Endothelial cell of umbilical vein (primary cell): ENCODE measurements at regions not wholly inside any gene's neighbourhood (a gene's known extent, or its start where the extent isn't known, plus 50 kb on each side); places are given as distances from the start of the nearest gene placed in this dataset.
A peak's percentile ranks its signal among the peaks of the same experiment; 100 is the strongest.

Experiments used
- BruUV-seq: library from RNA; stranded (reverse); fragments of 400-500 nt; replicated peaks from 2 replicates; lab custom pipeline; 2021; lab: Mats Ljungman, UMichigan
- CTCF ChIA-PET: fragments of 300-600, 350-600 bp; sonication (Branson Sonifier 250); formaldehyde crosslinking; loops from one replicate; lab custom pipeline; 2021; ENCODE audit warnings: antibody characterized with exemption, inconsistent platforms; lab: Charles Lee
- POLR2A ChIA-PET: fragments of 300-600, 350-600 bp; sonication (Branson Sonifier 250); formaldehyde crosslinking; loops from one replicate; lab custom pipeline; 2021; ENCODE audit warnings: antibody characterized with exemption, inconsistent platforms; lab: Charles Lee
- DNase-seq: peaks from one replicate; pipeline ENCODE4 v3.0.0-alpha.2; 2011; ENCODE audit warnings: low read depth, low spot score
- FAIRE-seq: peaks from 2 replicates; lab custom pipeline; 2011; peaks lifted over from hg19 to GRCh38; lab: Jason Lieb, UNC
- H2AFZ ChIP-seq: 2 replicates; pipeline ENCODE4 v1.6.0; 2012; ENCODE audit warnings: low read depth, low read length, control low read depth, inconsistent platforms
- H3K27ac ChIP-seq: 2 replicates; pipeline ENCODE4 v1.5.1; 2011; ENCODE audit warnings: low read depth, mild to moderate bottlenecking, control low read depth, low read length, moderate library complexity; ENCODE audit not compliant: insufficient read depth
- H3K27me3 ChIP-seq, 2 experiments: 2 replicates each; pipeline versions ENCODE4 v1.6.0 to v1.6.1; 2011; ENCODE audit warnings: low read length in 2 of 2, mixed read lengths in 1 of 2; ENCODE audit not compliant: control insufficient read depth in 2 of 2, insufficient read depth in 2 of 2
- H3K36me3 ChIP-seq, 2 experiments: 2 replicates in 1 of 2; 3 replicates in 1 of 2; pipeline ENCODE4 v1.5.1; 2011; ENCODE audit warnings: low read length in 2 of 2, mild to moderate bottlenecking in 1 of 2, moderate library complexity in 1 of 2; ENCODE audit not compliant: control insufficient read depth in 2 of 2, insufficient read depth in 2 of 2; ENCODE audit errors: extremely low read depth in 1 of 2
- H3K4me1 ChIP-seq: 3 replicates; pipeline ENCODE4 v1.5.1; 2011; ENCODE audit warnings: mild to moderate bottlenecking, low read length; ENCODE audit not compliant: control insufficient read depth, insufficient read depth; ENCODE audit errors: extremely low read depth
- H3K4me2 ChIP-seq: 2 replicates; pipeline ENCODE4 v1.6.1; 2011; ENCODE audit warnings: low read length, control low read depth, mixed read lengths; ENCODE audit not compliant: insufficient read depth
- H3K4me3 ChIP-seq, 3 experiments: fragments of 200-600 bp in 1 of 3; sonication (generic), shearing (Covaris generic) in 1 of 3; replicated peaks in 1 of 3; 2 replicates each; pipeline ENCODE4 v1.5.1; 2011 to 2016; ENCODE audit warnings: control low read depth in 3 of 3, low read length in 3 of 3, mild to moderate bottlenecking in 2 of 3, inconsistent platforms in 1 of 3, low read depth in 1 of 3, moderate library complexity in 1 of 3; ENCODE audit not compliant: insufficient read depth in 1 of 3
- H3K79me2 ChIP-seq: 2 replicates; pipeline ENCODE4 v1.6.0; 2012; ENCODE audit warnings: low read length, inconsistent platforms; ENCODE audit not compliant: control insufficient read depth, insufficient read depth
- H3K9ac ChIP-seq: replicated peaks from 2 replicates; pipeline ENCODE3; 2011; ENCODE audit warnings: low read length, control low read depth; ENCODE audit not compliant: insufficient read depth; ENCODE audit errors: extremely low read depth
- H3K9me1 ChIP-seq: replicated peaks from 3 replicates; pipeline ENCODE4 v1.6.0; 2011; ENCODE audit warnings: mild to moderate bottlenecking, low read length; ENCODE audit not compliant: control insufficient read depth, insufficient read depth; ENCODE audit errors: extremely low read depth
- H3K9me3 ChIP-seq: replicated peaks from 2 replicates; pipeline ENCODE4 v1.5.1; 2012; ENCODE audit warnings: low read length, inconsistent platforms; ENCODE audit not compliant: control insufficient read depth, insufficient read depth
- H4K20me1 ChIP-seq: replicated peaks from 2 replicates; pipeline ENCODE3; 2011; ENCODE audit warnings: mild to moderate bottlenecking, low read length; ENCODE audit not compliant: control insufficient read depth, insufficient read depth; ENCODE audit errors: extremely low read depth
- EZH2 ChIP-seq: IDR thresholded peaks from 2 replicates; pipeline ENCODE4 v1.6.1; 2012; ENCODE audit warnings: borderline replicate concordance, low read depth, mild to moderate bottlenecking, moderate library complexity, low read length, inconsistent platforms; ENCODE audit not compliant: severe bottlenecking
- FOS ChIP-seq: IDR thresholded peaks from 2 replicates; pipeline ENCODE4 v1.6.1; 2011; ENCODE audit warnings: mild to moderate bottlenecking, low read length, moderate library complexity, borderline replicate concordance; ENCODE audit not compliant: insufficient read depth
- GATA2 ChIP-seq: IDR thresholded peaks from 2 replicates; pipeline ENCODE4 v1.7.0; 2011; ENCODE audit warnings: low read depth, mild to moderate bottlenecking, moderate library complexity, mixed read lengths, low read length; ENCODE audit not compliant: insufficient read length, insufficient read depth
- JUN ChIP-seq: IDR thresholded peaks from 2 replicates; pipeline ENCODE4 v1.6.1; 2011; ENCODE audit warnings: borderline replicate concordance, low read depth; ENCODE audit not compliant: insufficient read length, insufficient read depth
- POLR2A ChIP-seq: IDR thresholded peaks from 2 replicates; pipeline ENCODE4 v1.6.1; 2012; ENCODE audit warnings: low read depth, mild to moderate bottlenecking, control low read depth, low read length
- POLR2AphosphoS5 ChIP-seq: IDR thresholded peaks from 2 replicates; pipeline ENCODE4 v1.6.1; 2012; ENCODE audit warnings: low read depth, mild to moderate bottlenecking, control low read depth, low read length, moderate library complexity; ENCODE audit not compliant: insufficient read depth
- dilution Hi-C: fragments of 300-500 bp; cut with MboI; formaldehyde crosslinking; loops from one replicate; pipeline ENCODE4 v1.15.0; 2019; ENCODE audit warnings: low sequenced_read_pairs; ENCODE audit not compliant: extremely low pct_ligation_motif_present
- intact Hi-C: fragments of 100-400 bp; cut with micrococcal nuclease; formaldehyde crosslinking; loops from one replicate; pipeline ENCODE4 v1.10.0; 2022
- TF ChIP-seq, protein P1 (sequence below), 2 donors: IDR thresholded peaks; 1 replicate in 1 of 2; 2 replicates in 1 of 2; pipeline ENCODE4 v1.5.1; 2011; ENCODE audit warnings: low read length in 2 of 2, mild to moderate bottlenecking in 2 of 2, moderate library complexity in 2 of 2, control low read depth in 1 of 2, inconsistent platforms in 1 of 2, low read depth in 1 of 2; ENCODE audit not compliant: insufficient read depth in 1 of 2; ENCODE audit errors: extremely low read depth in 1 of 2

DNA sequence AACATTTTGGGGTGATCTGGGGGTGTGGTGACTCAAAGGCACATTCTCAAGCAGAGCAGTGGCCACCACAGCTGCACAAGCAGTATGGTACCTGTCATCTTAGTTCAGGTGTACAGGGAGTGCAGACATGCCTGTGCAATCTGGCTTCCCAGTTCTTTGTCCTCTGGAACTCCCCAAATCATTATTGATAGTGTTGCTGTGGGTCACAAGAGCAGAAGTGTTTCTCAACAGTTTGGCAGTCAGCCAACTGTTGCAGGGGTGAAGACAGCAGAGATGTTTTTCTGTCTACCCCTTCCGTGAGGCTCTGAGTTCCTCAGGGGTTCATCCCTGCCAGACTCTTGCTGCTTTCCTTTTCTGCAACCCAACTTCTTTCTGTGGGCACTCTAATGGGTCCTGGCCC is 206.5 kb upstream of the ZSWIM2 start:
- no peaks in the 10 kb centered on the region for H3K36me3 ChIP-seq
- POLR2A ChIA-PET: no interaction called here
- H3K9me3 ChIP-seq: no peaks in the 10 kb centered on the region
- H3K9me1 ChIP-seq: no peaks in the 10 kb centered on the region
- H3K27ac ChIP-seq: no peak overlapping the region
- no peaks in the 10 kb centered on the region for H3K79me2 ChIP-seq
- intact Hi-C loops: no loop called here
- no TSS peak for BruUV-seq
- H2AFZ ChIP-seq: no peak overlapping the region
- no peak overlapping the region for H3K4me3 ChIP-seq
- H3K9ac ChIP-seq: no peak overlapping the region
- CTCF ChIA-PET: no interaction called here
- dilution Hi-C loops: no loop called here
- no peaks in the 10 kb centered on the region for H3K4me1 ChIP-seq
- DNase-seq (peak; percentile 5), FAIRE-seq (no peak)
- H3K27me3 ChIP-seq: no peaks in the 10 kb centered on the region
- H4K20me1 ChIP-seq: no peaks in the 10 kb centered on the region
- TF ChIP-seq JUN (no peak), POLR2AphosphoS5 (no peak), GATA2 (no peak), FOS (no peak), EZH2 (no peak), POLR2A (no peak)
- TF ChIP-seq, protein P1, sequence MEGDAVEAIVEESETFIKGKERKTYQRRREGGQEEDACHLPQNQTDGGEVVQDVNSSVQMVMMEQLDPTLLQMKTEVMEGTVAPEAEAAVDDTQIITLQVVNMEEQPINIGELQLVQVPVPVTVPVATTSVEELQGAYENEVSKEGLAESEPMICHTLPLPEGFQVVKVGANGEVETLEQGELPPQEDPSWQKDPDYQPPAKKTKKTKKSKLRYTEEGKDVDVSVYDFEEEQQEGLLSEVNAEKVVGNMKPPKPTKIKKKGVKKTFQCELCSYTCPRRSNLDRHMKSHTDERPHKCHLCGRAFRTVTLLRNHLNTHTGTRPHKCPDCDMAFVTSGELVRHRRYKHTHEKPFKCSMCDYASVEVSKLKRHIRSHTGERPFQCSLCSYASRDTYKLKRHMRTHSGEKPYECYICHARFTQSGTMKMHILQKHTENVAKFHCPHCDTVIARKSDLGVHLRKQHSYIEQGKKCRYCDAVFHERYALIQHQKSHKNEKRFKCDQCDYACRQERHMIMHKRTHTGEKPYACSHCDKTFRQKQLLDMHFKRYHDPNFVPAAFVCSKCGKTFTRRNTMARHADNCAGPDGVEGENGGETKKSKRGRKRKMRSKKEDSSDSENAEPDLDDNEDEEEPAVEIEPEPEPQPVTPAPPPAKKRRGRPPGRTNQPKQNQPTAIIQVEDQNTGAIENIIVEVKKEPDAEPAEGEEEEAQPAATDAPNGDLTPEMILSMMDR (IDR thresholded peaks at IDR 0.05; ENCODE audit: extremely low read depth in 1 of 2, insufficient read depth in 1 of 2, low read depth in 1 of 2, low read length in 2 of 2): no peak
- H3K4me2 ChIP-seq: no peak overlapping the region
